ENCODE measurements at regions not wholly inside any gene's neighbourhood (a gene's known extent, or its start where the extent isn't known, plus 50 kb on each side); places are given as distances from the start of the nearest gene placed in this dataset.

DNA sequence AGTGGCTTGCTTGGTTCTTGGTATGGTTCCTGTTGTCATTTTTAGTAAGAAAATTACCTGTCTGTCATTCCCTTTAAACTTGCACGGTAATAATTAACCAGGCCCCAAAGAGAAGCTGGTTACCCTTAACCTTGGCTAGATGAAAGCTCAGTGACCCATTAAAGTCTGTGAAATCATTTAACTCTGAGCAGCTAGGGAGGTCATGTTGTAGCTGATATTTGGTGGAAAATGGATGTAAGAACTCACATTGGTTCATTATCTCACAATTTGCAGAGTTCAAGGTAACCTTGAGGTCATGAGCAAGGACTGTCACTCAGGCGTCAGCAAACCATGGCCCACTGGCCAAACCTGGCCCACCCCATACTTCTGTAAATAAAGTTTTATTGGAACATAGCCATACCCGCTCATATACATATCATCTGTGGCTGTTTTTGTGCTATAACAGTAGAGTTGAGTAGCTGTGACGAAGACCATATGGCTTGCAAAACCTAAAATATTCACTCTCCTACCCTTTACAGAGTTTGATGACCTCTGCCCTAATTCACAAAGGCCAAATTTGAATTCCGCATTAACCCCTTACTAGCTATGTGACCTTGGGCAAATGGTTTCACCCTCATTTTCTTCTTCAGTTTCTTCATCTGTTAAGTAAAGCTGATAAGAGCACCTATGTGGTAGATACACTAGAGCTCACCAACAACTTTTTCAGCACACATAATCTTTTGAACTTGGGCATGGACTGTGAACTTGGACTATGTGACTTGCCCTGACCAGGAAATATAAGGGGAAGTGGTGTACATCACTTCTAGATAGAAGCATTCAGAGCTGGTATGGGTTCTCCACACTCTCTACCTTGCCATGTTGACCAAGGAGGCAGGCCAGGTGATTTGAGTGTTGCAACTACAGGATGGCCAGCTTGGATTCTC is 61.5 kb upstream of the CPEB4 start:
- Histone ChIP-seq H3K14ac (ENCODE audit: insufficient read depth, low read length) (no peak overlapping the region), H3K79me2 (ENCODE audit: insufficient read depth, low read length) (no peaks in the 10 kb centered on the region), H3K4ac (ENCODE audit: low read depth, low read length) (no peak overlapping the region), H4K91ac (ENCODE audit: insufficient read length, low read depth, low read length) (no peak overlapping the region), H3K27ac (ENCODE audit: insufficient read length, low read depth, low read length) (no peak overlapping the region), H3K4me2 (ENCODE audit: insufficient read depth, insufficient read length, low read length) (no peak overlapping the region), H4K8ac (replicated peaks; ENCODE audit: insufficient read length, low read depth, low read length) (no peak overlapping the region), H2BK20ac (ENCODE audit: low read depth, low read length, poor library complexity, severe bottlenecking) (no peak overlapping the region), H3K56ac (ENCODE audit: insufficient read length, low read depth, low read length) (no peak overlapping the region), H2BK120ac (ENCODE audit: low read depth, low read length, poor library complexity, severe bottlenecking) (no peak overlapping the region), H3K27me3 (ENCODE audit: insufficient read depth, low read length) (no peaks in the 10 kb centered on the region), H3K23me2 (ENCODE audit: insufficient read length, low read depth, low read length, poor library complexity, severe bottlenecking) (no peaks in the 10 kb centered on the region), H2BK15ac (ENCODE audit: low read depth, low read length) (no peak overlapping the region), H3T11ph (ENCODE audit: low read length) (no peak overlapping the region), H2AK5ac (ENCODE audit: insufficient read length, low read length) (no peak overlapping the region), H2BK12ac (ENCODE audit: insufficient read length, low read depth, low read length) (no peak overlapping the region), H4K5ac (ENCODE audit: insufficient read length, low read depth, low read length) (no peak overlapping the region), H4K20me1 (ENCODE audit: control insufficient read depth, insufficient read depth, insufficient read length) (no peaks in the 10 kb centered on the region), H3K9ac (ENCODE audit: extremely low read depth, insufficient read length, low read length) (no peak overlapping the region), H3K18ac (ENCODE audit: insufficient read length, low read depth, low read length) (no peak overlapping the region), H2BK5ac (ENCODE audit: insufficient read length, low read length) (no peak overlapping the region), H2AFZ (ENCODE audit: low read length) (no peak overlapping the region), H3K9me3 (ENCODE audit: control insufficient read depth, low read depth, low read length) (no peaks in the 10 kb centered on the region), H3K79me1 (ENCODE audit: insufficient read depth, low read depth, low read length, poor library complexity, severe bottlenecking) (no peaks in the 10 kb centered on the region), H3K23ac (ENCODE audit: insufficient read length, low read depth, low read length) (no peak overlapping the region), H3K4me1 (ENCODE audit: insufficient read depth, low read length) (peaks cover 9% of the 10 kb centered on the region; the same call in 1 of the 2 replicates)
- Mint-ChIP-seq H3K36me3 (ENCODE audit: insufficient read depth in 1 of 3, low read depth in 3 of 3) (peaks cover 2 to 7% (median 3%) of the 10 kb centered on the region in 3 experiments; a peak in 4 of 7 replicates), H3K27ac (no peak overlapping the region), H3K9me3 (peaks cover 6 to 9% of the 10 kb centered on the region in 2 experiments; a peak in 4 of 5 replicates), H3K4me3 (no peak overlapping the region), H3K27me3 (ENCODE audit: low read depth) (peaks cover 1% of the 10 kb centered on the region; the same call in 1 of the 2 replicates), H3K4me1 (peaks cover 16 to 24% of the 10 kb centered on the region in 2 experiments)
- WGBS (ENCODE audit: extremely low coverage, insufficient read length, low lambda C conversion rate), result no CpG with 5 or more reads among the region's 5 CpGs
- DNase-seq, result no peak
- TF ChIP-seq, protein P1, sequence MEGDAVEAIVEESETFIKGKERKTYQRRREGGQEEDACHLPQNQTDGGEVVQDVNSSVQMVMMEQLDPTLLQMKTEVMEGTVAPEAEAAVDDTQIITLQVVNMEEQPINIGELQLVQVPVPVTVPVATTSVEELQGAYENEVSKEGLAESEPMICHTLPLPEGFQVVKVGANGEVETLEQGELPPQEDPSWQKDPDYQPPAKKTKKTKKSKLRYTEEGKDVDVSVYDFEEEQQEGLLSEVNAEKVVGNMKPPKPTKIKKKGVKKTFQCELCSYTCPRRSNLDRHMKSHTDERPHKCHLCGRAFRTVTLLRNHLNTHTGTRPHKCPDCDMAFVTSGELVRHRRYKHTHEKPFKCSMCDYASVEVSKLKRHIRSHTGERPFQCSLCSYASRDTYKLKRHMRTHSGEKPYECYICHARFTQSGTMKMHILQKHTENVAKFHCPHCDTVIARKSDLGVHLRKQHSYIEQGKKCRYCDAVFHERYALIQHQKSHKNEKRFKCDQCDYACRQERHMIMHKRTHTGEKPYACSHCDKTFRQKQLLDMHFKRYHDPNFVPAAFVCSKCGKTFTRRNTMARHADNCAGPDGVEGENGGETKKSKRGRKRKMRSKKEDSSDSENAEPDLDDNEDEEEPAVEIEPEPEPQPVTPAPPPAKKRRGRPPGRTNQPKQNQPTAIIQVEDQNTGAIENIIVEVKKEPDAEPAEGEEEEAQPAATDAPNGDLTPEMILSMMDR (conservative IDR thresholded peaks at IDR 0.05), result no peak

Data from H9 (cell line).